ENCODE measurements at regions not wholly inside any gene's neighbourhood (a gene's known extent, or its start where the extent isn't known, plus 50 kb on each side); places are given as distances from the start of the nearest gene placed in this dataset.

DNA sequence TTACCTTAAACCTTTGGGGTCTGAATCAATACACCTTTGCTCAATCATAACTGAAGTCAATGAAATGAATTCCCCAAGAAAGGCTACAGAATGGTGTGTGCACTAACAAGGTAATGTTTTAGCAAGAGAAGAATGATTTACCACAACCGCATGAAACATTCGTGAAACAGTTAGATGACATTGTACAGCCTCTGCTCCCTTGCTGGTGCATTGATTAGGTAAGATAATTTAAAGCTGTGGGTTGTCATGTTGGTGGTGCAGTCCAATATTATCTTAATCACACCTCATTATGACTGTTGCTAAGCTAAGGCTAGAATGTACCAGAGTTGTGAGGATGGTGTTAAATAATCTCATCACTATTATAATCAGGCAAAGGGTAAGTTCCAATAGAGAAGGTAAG, 1673.2 kb upstream of the PRR20A start:
- no peak for DNase-seq (ENCODE audit: low read depth)

DNA sequence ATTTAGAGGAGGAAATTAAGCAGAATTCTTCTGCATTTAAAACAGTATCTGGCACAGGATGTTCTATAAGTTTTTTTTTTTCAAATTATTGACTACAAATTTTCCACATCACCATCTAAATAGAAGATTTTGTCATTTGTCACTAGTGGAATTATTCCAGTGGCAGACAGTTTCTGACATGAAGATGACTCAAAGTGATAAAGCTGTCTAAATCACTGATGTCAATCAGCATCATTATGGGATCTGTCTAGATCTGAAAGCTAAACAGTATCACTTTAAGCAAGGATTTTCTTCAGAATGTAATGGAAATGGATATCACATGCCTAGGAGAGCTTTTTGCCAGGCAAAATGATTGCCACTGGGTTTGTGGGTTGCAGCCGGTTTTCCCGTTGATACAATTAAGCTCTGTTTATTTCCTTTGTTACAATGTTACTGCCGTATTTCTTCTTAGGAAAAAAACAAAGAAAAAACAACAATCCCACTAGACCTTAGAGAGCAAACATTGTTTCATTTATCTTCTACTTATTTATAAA, 1657.0 kb upstream of the PRR20A start:
- no peak for DNase-seq (ENCODE audit: low read depth)

DNA sequence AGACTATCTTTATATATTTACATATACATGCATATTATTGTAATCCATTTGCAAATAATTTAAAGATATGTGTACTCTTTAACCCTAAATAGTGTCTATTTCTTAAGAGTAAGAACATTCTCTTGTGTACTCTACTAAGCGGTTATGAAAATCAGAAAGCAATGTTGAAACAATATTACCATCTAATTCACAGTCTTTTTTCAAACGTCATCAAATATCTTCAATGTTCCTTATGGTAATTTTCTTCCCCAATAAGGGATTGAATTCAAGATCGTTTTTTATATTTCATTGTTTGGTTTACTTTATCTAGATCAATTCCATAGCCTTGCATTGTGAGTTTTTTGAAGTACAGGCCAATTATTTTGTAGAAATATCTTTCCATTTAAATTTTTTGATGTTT, 1647.4 kb upstream of the PRR20A start:
- DNase-seq (ENCODE audit: low read depth): no peak

DNA sequence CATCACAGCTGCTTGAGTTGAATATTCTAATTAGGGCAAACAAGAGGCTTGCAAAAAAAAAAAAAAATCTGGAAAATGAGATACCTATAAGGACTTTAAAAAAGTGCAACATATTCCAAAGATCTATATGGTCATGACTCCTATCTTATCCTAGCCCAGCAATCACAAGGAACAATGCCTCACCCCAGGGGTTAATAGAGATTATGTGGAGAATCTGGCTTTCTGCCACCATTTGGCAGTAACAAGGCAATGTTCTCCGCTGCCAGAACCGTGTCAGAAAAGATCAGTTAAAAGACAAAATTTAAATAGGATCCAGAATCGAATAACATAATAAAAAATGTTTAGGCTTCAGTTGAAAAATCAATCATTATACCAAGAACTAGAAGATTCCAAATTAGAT, 1643.2 kb upstream of the PRR20A start:
- no peak for DNase-seq (ENCODE audit: low read depth)

DNA sequence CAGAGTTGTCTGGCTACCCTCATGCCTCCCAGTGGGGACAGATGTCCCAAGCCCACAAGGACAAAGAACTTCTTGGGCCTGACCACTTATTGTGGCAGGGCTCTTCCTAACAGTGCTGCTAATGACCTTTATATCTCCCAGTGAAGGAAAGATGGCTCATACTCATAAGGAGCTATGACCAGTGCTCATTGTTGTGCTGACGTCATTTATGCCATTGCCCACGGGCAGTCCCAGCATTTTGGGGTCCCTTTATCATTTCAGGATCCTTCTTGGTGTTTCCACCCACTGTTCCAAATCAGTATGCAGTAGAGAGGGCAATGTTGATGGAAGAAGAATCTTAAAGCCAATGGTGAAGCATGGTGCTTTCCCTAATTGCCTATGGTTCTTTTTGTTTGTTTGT, 1640.0 kb upstream of the PRR20A start:
- DNase-seq (ENCODE audit: low read depth): no peak

DNA sequence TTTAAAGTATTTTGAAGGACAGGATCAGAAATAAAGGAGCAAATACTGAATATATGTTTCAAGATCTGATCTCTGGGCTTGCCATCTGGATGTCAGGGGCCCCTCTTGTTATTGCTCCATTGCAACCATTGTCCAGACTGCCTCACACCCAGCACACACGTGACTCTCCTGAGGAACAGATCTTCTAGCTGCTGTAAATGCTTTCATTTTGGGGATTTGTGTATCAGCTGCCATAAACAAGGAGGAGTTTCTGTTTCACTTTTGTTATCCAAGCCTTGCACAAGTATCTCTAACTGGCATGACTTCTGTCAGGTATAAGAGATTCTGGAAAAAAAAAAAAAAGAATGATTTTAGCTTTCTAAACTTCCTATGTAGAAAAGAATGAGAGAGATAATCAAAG, 1624.1 kb upstream of the PRR20A start:
- DNase-seq (ENCODE audit: low read depth): no peak

DNA sequence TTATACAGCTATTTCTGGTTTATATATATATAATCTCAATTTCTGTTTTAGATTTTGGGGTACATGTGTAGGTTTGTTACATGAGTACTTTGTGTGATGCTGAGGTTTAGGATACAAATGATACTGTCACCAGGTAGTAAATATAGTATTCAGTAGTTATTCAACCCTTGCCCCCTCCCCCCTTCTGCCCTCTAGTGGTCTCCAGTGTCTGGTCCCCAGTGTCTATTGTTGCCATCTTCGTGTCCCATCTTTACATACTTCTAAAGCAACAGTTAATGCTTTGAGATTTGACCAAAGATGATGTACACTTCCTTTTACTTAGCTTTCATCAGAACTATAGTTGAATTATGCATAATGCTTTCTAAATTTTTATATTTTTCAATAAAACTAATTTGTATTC, 1623.4 kb upstream of the PRR20A start:
- no peak for DNase-seq (ENCODE audit: low read depth)

DNA sequence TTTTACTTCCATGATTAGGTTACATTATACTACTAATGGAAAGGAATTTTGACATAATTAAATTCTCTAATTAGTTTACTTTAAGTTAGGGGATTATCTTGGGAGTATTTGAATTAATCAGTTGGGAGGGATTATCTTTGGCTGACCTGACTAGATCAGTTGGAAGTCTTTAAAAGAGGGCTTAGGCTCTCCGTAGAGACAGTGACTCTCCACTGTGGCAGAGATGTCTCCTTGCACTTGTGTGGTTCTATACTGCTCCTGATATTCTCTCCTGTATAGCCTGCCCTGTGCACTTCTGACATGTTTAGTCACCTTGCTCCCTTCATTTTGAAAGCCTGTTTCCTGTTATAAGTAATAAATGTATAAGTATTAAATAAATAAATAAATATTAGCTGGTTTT, 1612.3 kb upstream of the PRR20A start:
- DNase-seq (ENCODE audit: low read depth): no peak

DNA sequence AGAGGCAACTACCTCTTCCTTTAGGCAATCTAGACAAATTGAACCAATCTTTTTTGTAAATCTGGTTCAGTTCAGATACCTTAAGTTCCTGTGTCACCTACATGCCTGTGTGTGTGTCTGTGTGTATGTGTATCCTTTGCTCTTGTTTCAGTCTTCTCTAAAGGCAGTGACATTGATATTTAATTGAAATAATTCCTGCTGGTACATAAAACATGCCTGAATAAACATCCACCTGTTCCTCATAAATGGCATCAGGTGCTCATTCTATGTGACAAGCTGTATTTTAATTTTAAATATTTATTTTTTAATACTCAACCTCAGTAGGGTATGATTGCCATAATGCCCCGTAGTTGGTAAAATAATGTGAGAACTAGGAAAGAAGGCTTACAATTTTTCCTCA, 1606.4 kb upstream of the PRR20A start:
- no peak for DNase-seq (ENCODE audit: low read depth)

DNA sequence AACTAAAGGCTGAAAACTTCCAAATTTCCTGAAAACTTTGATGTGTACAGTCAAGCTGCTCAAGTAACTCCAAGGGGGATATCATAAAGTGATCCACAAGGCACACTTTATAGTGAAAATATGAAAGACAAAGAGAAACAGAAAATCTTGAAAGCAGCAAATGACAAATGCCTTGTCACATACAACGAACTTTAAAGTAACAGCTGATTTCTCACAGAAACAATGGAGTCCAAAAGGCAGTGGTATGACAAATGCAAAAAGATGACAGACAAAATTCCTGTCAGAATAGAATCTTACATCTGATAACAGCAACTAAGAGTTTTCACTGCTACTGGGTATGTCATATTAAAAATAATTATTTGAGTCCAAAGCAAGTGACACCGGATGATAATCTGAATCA, 1602.3 kb upstream of the PRR20A start:
- no peak for DNase-seq (ENCODE audit: low read depth)

DNA sequence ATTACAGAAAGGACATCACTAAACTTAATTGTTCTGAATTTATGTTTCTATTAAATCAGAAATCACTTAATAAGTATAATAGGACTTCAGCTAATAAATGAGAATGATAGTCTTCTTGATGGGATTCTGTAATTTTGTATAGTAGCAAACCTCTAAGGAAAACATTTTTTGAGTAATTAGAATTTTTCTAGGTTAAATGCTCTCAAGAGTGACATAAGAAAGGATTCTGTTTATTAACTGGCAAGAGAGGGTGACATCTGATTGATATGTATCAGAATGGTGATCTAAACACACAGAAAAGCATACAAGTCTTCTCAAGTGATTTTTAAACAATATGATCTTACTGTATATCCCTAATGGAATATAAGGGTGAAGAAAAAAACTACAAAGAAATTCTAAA, 1597.7 kb upstream of the PRR20A start:
- no peak for DNase-seq (ENCODE audit: low read depth)

DNA sequence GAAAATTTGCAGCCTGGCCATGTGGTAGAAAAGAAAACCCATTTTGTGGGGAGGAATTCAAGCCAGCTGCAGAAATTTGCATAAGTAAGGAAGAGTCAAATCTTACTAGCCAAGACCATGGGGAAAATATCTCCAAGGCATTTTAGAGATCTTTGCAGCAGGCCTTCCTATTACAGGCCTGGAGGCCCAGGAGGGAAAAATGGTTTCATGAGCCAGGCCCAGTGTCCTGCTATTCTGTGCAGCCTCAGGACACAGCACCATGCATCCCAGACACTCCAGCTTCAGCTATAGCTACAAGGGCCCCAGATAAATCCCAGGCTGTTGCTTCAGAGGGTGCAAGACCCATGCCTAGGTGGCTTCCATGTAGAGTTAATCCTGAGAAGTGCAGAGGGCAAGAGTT, 1590.1 kb upstream of the PRR20A start:
- no peak for DNase-seq (ENCODE audit: low read depth)

DNA sequence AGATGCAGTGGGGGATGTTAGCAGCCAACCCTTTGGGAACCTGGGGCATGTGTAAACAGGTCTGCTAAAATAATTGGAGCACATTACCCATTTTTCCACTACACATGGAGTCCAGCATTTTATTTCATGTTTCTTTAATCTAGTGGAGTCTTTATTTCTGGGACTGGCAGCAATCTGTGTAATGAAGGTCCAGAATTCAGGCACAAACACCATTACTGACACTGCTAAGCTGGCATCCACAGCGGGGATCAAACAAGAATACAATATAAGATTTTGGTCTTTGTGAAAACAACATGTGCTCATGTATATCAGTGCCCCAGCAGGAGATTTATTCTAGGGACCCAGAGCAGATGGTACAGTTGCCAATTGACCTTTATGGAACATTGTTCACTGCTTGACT, 1587.0 kb upstream of the PRR20A start:
- no peak for DNase-seq (ENCODE audit: low read depth)

DNA sequence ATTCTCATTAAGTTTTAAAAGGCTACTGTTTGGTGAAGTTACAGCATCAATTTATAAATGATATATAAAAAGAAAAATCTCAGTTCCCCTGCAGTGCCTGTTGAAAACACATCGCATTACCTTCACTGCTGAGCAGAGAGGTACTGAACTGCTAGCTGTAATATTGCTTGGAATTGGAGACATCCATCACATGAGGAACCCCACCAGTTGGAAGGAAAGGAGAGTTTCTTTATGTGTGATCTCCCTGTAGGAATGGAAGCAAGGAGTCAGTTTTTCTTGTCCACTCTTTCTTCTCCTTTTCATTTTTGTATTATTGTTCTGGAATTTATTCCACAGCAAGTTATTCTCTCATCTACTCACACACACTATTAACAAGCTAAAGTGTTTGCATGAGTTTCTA, 1586.0 kb upstream of the PRR20A start:
- no peak for DNase-seq (ENCODE audit: low read depth)

DNA sequence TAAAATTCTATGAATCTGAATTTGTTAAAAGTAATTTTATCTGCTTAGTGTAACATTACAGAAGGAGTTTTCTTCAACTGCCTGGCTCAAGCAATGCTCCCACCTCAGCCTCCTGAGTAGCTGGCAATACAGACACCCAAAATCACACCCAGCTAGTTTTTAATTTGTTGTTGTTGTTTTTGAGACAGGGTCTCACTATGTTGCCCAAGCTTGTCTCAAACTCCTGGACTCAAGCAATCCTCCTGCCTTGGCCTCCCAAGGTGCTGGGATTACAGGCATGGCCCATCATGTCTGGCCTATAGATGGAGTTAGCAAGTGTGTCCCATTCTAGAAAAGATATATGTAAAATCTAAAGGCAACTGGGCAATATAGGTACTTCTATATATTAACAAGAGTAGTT, 1580.4 kb upstream of the PRR20A start:
- no peak for DNase-seq (ENCODE audit: low read depth)

DNA sequence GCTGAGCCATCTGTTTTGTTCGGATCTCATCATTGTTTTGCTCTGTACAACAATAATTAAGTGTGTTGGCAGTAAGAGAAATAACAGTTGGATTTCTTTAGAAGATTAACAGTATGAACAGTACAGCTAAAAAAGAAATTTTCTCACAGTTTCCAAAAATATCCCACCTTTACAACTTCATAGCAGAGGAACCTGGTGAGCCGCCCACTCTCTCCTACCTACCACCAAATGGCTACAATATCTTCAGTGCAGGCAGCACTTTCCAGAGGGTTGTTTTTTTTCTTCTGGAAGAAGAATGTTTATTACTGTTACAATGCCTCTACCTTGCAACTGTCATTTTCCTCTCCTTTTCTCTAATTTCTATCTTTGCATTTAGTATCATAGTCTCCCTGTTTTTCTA, 1577.5 kb upstream of the PRR20A start:
- no peak for DNase-seq (ENCODE audit: low read depth)

DNA sequence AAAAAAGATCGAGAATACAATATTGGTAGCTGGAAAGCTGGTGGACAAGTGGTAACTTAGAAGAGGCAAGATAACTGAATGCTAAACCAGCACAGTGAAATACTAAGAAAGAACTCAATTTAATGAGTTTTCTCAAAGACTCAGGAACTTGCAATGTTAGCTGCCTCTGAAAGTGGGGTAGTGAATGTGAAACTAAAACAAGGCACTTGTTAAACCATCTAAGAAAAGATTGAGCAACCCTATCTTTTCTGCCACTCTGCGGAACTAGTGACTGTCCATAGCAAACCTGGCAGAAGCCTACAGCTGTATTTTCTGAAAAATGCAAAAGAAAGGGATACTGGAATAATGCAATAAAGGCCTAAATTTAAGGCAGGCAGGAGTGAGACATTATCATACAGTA, 1574.4 kb upstream of the PRR20A start:
- DNase-seq (ENCODE audit: low read depth): no peak

DNA sequence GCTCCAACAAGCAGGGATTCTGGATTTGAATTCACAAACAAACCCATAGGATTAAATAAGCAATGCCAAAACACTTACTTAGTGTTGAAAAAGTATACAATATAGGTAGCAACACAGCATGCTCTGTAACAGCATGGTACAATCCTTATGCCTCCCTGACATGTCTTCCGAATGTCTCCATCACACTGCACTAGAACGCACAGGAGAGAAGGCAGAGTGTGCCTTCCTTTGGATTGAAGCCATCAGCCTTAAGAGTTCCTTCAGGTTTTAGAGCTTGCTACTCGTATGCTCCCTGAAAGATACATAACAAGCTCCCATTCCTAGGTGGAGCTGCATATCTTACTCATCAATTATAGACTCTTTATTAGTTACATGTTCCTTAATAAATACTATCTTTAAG, 1573.9 kb upstream of the PRR20A start:
- no peak for DNase-seq (ENCODE audit: low read depth)

DNA sequence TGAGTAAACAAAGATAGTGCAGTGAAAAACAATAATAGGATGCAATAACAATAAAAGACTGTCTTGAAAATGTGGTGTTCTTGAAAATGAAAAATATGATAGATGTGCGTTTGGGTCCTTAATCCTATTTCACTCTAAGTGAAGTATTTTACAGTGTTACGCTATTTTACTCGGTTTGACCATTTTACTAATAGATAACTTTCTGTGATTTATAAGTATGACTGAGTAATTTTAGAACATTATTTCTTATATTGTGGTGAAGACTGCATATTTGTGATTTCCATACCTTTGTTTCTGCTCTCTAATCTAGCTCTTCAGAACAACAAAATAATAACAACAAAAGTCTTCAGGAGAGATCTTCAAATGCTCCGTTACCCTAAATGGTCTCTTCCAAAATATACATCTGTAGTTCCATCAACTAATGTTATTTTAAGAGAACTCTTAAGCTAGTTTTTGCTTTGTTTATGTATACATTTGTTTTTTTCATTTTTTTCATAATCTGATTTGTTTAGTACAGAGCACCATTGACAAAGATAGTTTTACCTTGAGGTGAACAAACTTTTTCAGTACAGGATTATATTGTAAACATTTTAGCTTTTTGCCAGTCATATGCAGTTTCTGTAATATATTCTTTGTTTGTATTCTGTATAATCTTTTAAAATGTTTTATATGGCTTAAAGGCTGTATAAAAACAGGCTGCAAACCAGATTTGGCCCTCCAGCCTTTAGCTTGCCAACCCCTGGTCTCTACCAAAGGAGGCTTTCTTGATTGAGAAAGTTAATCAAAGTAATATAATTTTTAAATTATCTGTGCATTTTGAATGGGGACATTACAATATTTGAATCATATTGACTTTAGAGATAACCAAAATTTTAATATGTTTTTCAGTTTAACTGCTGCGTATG, 1572.7 kb upstream of the PRR20A start:
- DNase-seq (ENCODE audit: low read depth): no peak

DNA sequence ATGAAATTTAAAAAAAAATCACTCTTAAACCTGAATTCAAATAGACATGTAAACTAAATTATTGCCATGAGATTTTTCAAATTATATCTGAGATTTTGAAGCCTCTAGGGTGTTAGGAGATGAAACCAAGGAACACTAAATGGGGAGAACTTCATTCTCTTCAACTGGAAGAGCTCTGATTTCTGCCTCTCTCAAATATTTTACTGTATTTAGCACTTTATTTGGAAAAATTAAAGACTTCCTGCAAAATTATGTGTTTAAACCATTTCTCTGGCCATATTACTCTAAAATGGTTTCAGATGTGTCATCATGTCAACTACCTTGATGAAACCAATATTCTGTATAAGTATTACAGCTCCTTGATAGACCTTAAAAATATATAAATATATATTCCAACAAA, 1571.6 kb upstream of the PRR20A start:
- DNase-seq (ENCODE audit: low read depth): no peak

DNA sequence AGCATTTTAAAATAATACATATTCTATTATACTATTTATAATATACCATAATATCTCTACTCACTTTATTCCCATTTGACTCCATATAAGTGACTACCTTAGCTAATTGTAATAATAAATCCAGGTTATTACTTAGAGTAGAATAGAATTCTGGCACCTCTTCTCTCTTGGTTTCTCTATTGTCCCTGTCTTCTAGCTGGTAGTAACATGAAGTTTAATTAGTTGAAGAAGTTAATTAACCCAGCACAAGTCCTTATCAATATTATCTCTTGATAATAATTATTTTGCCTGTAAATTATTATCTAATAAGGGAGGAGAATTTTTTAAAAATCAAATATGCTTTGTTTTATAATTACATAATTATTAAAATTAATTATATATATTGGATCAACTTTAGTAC, 1571.2 kb upstream of the PRR20A start:
- DNase-seq (ENCODE audit: low read depth): no peak

DNA sequence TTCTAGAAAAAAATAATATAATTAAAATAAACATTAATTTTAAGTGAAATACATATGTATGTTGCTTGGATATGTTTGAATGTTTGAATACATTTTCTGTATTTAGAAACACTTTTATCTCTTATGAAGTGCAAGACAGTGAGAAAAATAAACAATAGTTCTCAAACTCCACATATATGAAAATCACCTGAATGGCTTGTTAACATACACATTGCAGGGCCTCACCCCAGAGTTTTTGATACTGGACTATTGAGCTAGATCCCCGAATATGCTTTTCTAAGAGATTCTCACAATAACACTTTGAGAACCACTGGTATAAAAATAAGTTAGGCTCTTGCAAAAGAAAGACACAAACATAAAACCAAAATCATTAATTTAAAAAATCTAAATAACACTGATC, 1570.3 kb upstream of the PRR20A start:
- DNase-seq (ENCODE audit: low read depth): no peak

DNA sequence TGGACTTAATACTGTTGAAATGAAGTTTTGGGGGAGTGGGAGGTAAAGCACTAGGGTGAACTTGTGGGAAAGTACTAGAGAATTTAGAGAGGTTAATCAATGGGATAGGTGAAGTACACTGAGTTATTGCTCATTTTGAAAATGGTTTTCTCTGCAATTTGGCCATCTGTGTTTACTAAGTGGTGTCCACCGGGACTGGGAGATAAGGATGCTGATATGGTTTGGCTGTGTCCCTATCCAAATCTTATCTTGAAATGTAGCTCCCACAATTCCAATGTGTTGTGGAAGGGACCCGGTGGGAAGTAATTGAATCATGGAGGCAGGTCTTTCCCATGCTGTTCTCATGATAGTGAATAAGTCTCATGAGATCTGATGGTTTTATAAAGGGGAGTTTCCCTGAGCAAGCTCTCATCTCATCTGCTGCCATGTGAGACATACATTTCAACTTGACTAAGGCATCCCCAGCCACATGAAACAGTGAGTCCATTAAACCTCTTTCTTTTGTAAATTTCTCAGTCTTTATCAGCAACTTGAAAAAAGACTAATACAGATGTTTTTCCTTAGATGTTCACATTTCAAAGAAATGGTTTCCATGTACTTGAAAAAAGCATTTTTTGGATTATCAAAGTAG, 1569.4 kb upstream of the PRR20A start:
- DNase-seq (ENCODE audit: low read depth): no peak

DNA sequence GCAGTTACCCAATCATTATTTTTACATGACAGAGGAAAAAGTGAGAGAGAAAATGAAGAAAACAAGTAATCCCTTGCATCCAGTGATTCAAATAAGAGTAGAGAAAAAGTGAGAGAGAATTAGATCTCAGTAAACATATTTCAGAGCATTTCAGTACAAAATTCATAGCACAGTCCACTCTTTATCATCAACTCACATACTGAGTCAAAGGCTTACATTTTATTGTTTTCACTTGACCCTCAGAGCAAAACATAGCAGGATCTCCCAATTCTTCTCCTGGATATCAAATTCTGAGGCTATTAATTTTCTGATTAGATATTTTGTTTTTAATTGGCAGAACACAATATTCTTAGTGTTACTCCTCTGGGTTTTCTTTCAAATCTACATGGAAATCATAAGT, 1568.3 kb upstream of the PRR20A start:
- DNase-seq (ENCODE audit: low read depth): no peak

Data from ELR (cell line).